Body of pancreas (tissue), 4 donors: ENCODE measurements at regions not wholly inside any gene's neighbourhood (a gene's known extent, or its start where the extent isn't known, plus 50 kb on each side); places are given as distances from the start of the nearest gene placed in this dataset.

ENCODE experiments used
- POLR2A ChIP-seq, 3 donors: fragments of 450-650 bp; IDR thresholded peaks; one replicate each; pipeline ENCODE4 v1.6.1; 2016; ENCODE audit warnings: antibody characterized with exemption in 3 of 3, mild to moderate bottlenecking in 2 of 3
- TF ChIP-seq, protein P1 (sequence below), 7 experiments: fragments of 450-650 bp in 4 of 7; fragments of 200-600 bp in 3 of 7; sonication (generic) in 3 of 7; IDR thresholded peaks; one replicate each; pipeline ENCODE4 v1.5.1; 2016 to 2019; ENCODE audit warnings: antibody characterized with exemption in 7 of 7

DNA sequence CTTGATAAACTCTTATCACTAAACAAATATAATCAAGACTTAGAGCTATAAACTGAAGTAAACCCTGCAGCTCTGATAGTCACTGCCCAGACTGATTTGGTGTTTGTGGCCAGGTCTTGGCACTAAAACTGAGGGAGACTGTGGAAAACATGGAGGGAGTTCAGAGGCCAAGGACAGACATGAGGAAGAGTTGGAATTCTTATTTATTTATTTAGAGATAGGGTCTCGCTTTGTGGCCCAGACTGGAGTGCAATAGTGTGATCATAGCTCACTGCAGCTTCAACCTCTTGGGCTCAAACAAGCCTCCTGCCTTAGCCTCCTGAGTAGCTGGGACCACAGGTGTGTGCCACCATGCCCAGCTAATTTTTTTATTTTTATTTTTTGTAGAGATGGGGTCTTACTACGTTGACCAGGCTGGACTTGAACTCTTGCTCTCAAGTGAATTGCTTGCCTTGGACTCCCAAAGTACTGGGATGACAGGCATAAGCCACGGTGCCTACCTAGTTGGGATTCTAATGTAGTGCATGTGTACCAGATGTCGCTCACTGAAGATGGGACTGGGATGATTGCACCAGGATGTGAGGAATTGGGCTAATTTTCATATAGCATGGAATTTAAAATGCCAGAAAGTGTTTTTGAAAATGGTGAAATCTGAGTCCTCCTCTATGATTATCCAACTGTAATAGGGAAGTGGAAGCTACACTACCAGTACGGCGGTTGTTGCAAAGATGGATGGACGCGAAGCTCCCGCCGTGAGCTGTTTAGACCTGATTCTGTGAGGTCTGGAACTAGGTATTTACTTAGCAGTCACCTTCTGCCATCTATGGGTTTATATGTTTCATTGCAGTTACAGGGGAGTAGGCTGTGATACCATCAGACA lies 52.7 kb upstream of the CTLA4 start:
- TF ChIP-seq POLR2A (IDR thresholded peaks at IDR 0.05) = no peak
- TF ChIP-seq, protein P1, sequence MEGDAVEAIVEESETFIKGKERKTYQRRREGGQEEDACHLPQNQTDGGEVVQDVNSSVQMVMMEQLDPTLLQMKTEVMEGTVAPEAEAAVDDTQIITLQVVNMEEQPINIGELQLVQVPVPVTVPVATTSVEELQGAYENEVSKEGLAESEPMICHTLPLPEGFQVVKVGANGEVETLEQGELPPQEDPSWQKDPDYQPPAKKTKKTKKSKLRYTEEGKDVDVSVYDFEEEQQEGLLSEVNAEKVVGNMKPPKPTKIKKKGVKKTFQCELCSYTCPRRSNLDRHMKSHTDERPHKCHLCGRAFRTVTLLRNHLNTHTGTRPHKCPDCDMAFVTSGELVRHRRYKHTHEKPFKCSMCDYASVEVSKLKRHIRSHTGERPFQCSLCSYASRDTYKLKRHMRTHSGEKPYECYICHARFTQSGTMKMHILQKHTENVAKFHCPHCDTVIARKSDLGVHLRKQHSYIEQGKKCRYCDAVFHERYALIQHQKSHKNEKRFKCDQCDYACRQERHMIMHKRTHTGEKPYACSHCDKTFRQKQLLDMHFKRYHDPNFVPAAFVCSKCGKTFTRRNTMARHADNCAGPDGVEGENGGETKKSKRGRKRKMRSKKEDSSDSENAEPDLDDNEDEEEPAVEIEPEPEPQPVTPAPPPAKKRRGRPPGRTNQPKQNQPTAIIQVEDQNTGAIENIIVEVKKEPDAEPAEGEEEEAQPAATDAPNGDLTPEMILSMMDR (IDR thresholded peaks at IDR 0.05) = peak; percentile 18 to 91 (median 81)
